KG1 (cell line): ENCODE measurements at regions not wholly inside any gene's neighbourhood (a gene's known extent, or its start where the extent isn't known, plus 50 kb on each side); places are given as distances from the start of the nearest gene placed in this dataset.

ENCODE experiments used
- DNase-seq: peaks from one replicate; lab custom pipeline; 2025; lab: John Stamatoyannopoulos, UW

GRCh38 chr1:47574451-47575165, 136.8 kb downstream of the FOXD2 start:
- DNase-seq, result no peak

GRCh38 chr1:47575855-47576757, 138.3 kb downstream of the FOXD2 start:
- no peak for DNase-seq

GRCh38 chr1:47576758-47577115, 138.9 kb downstream of the FOXD2 start:
- DNase-seq, result no peak

GRCh38 chr1:47577303-47578025, 139.6 kb downstream of the FOXD2 start:
- no peak for DNase-seq

- no peak for DNase-seq
Observed at GRCh38 chr1:47578026-47578720, 140.3 kb downstream of the FOXD2 start.

GRCh38 chr1:47578721-47579419, 141.0 kb downstream of the FOXD2 start:
- no peak for DNase-seq

GRCh38 chr1:47579809-47580208, 142.0 kb downstream of the FOXD2 start:
- no peak for DNase-seq

GRCh38 chr1:47580451-47580995, 142.7 kb downstream of the FOXD2 start:
- no peak for DNase-seq

- DNase-seq, result no peak
Observed at GRCh38 chr1:47582891-47583608, 145.2 kb downstream of the FOXD2 start.

- no peak for DNase-seq
Observed at GRCh38 chr1:47584249-47584648, 146.4 kb downstream of the FOXD2 start.

- DNase-seq, result no peak
Observed at GRCh38 chr1:47585141-47585902, 147.5 kb downstream of the FOXD2 start.

GRCh38 chr1:47587891-47588582, 150.2 kb downstream of the FOXD2 start:
- DNase-seq, result no peak

- DNase-seq, result no peak
Observed at GRCh38 chr1:47590523-47591225, 152.8 kb downstream of the FOXD2 start.

GRCh38 chr1:47591801-47592200, 154.0 kb downstream of the FOXD2 start:
- no peak for DNase-seq

GRCh38 chr1:47592296-47593012, 154.6 kb downstream of the FOXD2 start:
- no peak for DNase-seq

- DNase-seq, result no peak
Observed at GRCh38 chr1:47593013-47593568, 155.2 kb downstream of the FOXD2 start.

- no peak for DNase-seq
Observed at GRCh38 chr1:47593598-47594285, 155.9 kb downstream of the FOXD2 start.
